ENCODE measurements at regions not wholly inside any gene's neighbourhood (a gene's known extent, or its start where the extent isn't known, plus 50 kb on each side); places are given as distances from the start of the nearest gene placed in this dataset.
A peak's percentile ranks its signal among the peaks of the same experiment; 100 is the strongest.

DNA sequence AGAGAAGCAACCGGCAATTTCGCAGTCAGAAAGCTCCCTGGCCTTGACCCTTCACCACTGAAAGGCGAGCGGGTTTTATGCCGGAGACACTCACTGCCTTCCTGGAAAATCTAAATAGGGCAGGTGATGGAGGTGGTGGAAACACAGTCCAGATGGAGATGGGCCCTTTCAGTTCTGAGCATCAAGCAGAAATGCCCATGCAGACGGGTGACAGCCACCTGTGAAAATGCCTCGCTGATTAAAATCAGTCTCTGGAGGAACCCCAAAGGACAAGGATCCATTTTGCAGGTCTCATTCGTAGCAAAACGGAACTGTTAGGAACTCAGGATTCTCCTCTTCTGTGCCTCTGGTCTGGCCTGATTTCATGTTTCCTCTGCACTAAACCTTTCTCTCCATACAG is 74.2 kb downstream of the FZD10 start:
- DNase-seq (ENCODE audit: low read depth), result no peak
- Histone ChIP-seq H3K27me3 (ENCODE audit: control insufficient read depth, insufficient read depth, low read length) (no peaks in the 10 kb centered on the region), H3K36me3 (ENCODE audit: control insufficient read depth, insufficient read depth, low read length) (no peaks in the 10 kb centered on the region), H3K4me3 (ENCODE audit: low read depth, low read length) (no peak overlapping the region)
- no peak for FAIRE-seq
- TF ChIP-seq CTCF (IDR thresholded peaks at IDR 0.05; ENCODE audit: insufficient read depth, low read length, severe bottlenecking), result no peak

DNA sequence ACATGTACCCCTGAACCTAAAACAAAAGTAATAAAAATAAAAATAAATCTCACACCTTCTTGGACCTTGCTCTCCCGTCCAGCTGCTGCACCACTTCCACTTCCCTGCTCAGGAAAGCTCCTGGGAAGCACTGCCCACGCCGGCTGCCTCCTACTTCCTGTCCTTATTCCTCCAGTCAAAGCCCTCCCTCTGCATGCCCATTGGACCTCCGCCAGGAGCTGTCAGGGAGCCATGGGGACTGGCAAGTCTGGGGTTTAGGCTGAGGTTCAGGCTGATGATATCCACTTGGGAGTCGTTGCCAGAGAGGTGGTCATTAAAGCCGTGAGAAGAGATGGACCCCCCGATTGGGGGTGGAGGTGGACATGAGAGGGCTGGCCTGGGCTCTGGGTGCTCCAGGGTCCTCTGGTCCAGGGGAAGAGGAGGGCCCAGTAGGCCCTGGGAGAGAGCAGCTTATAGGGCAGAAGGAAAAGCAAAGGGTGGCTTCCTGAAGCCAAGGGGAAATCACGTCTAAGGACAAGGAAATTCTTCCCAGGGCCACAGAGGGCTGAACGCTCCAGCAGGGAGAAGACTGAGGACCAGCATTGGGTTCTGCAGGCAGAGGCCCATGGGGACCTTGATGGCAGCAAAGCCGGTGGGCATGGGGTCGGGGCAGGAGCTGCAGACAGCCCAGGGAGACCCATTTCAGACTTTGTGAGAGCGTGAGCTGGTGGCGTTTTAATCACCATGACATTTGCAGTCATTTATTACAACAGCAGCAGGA is 78.7 kb downstream of the FZD10 start:
- H3K4me3 ChIP-seq (ENCODE audit: low read depth, low read length), result no peak overlapping the region
- no peaks in the 10 kb centered on the region for H3K36me3 ChIP-seq (ENCODE audit: control insufficient read depth, insufficient read depth, low read length)
- DNase-seq (ENCODE audit: low read depth) (no peak), FAIRE-seq (no peak)
- no peak for TF ChIP-seq CTCF (IDR thresholded peaks at IDR 0.05; ENCODE audit: insufficient read depth, low read length, severe bottlenecking)
- H3K27me3 ChIP-seq (ENCODE audit: control insufficient read depth, insufficient read depth, low read length), result no peaks in the 10 kb centered on the region

- no peaks in the 10 kb centered on the region for H3K36me3 ChIP-seq (ENCODE audit: control insufficient read depth, insufficient read depth, low read length)
- H3K4me3 ChIP-seq (ENCODE audit: low read depth, low read length), result no peak overlapping the region
- DNase-seq (ENCODE audit: low read depth) (no peak), FAIRE-seq (no peak)
- H3K27me3 ChIP-seq (ENCODE audit: control insufficient read depth, insufficient read depth, low read length), result no peaks in the 10 kb centered on the region
- no peak for TF ChIP-seq CTCF (IDR thresholded peaks at IDR 0.05; ENCODE audit: insufficient read depth, low read length, severe bottlenecking)
Observed at GRCh38 chr12:130242506-130242905, 80.2 kb downstream of the FZD10 start.

DNA sequence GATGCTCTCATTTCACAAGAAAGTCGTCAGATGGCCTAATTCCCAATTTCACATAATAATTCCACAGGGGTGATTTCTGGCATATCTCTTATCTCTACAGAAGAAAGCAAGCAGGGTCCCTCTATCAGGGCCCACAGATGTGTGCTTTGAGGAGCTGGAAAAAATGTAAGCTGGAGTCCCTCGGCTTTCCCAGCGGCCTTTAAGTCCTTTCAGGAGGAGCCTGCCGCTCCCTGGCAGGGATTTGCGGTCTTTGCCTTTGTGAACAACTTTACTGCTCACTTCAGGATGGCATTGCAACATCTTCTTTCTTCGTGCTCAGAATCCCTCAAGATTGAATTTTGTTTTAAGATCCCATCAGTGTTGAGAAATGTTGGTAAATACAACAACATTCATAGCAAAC is 83.0 kb downstream of the FZD10 start:
- FAIRE-seq (no peak), DNase-seq (ENCODE audit: low read depth) (no peak)
- Histone ChIP-seq H3K36me3 (ENCODE audit: control insufficient read depth, insufficient read depth, low read length) (no peaks in the 10 kb centered on the region), H3K4me3 (ENCODE audit: low read depth, low read length) (no peak overlapping the region), H3K27me3 (ENCODE audit: control insufficient read depth, insufficient read depth, low read length) (no peaks in the 10 kb centered on the region)
- no peak for TF ChIP-seq CTCF (IDR thresholded peaks at IDR 0.05; ENCODE audit: insufficient read depth, low read length, severe bottlenecking)

DNA sequence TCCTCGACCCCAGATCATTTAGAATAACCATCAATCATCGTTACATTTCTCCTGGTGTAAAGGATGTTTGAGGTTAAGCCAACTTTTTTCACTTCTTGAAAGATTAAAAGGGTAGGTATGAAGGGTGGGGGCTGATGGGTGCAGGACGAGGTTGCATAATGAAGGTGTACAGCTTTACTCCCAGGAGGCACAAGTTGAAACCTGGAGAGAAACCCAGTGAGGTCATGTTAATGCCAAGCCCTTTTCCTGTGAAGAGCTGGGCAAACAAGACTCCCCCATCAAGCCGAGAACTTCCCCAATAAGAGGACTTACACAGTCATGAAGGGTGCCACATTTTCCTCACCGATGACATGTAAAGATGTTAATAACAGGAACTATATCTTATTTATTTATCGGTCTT is 84.3 kb downstream of the FZD10 start:
- Histone ChIP-seq H3K36me3 (ENCODE audit: control insufficient read depth, insufficient read depth, low read length) (no peaks in the 10 kb centered on the region), H3K27me3 (ENCODE audit: control insufficient read depth, insufficient read depth, low read length) (no peaks in the 10 kb centered on the region), H3K4me3 (ENCODE audit: low read depth, low read length) (no peak overlapping the region)
- no peak for TF ChIP-seq CTCF (IDR thresholded peaks at IDR 0.05; ENCODE audit: insufficient read depth, low read length, severe bottlenecking)
- peak; percentile 70 for DNase-seq (ENCODE audit: low read depth)
- no peak for FAIRE-seq
